ENCODE measurements at regions not wholly inside any gene's neighbourhood (a gene's known extent, or its start where the extent isn't known, plus 50 kb on each side); places are given as distances from the start of the nearest gene placed in this dataset.

- TF ChIP-seq CTCF (conservative IDR thresholded peaks at IDR 0.05; ENCODE audit: low read depth, low read length) (no peak), EZH2phosphoT487 (IDR thresholded peaks at IDR 0.05; ENCODE audit: borderline replicate concordance, low read length) (no peak), EZH2 (IDR thresholded peaks at IDR 0.05; ENCODE audit: low read length, unreplicated experiment) (no peak)
Observed at GRCh38 chr4:104615496-104615895, 120.8 kb upstream of the CXXC4 start.

Data from PC-3 (cell line).